HG03469 (cell line): ENCODE measurements at regions not wholly inside any gene's neighbourhood (a gene's known extent, or its start where the extent isn't known, plus 50 kb on each side); places are given as distances from the start of the nearest gene placed in this dataset.
"Not testable (repeated sequence)": the region's sequence is repeated elsewhere in the genome, so short reads cannot be mapped to it uniquely, and the experiment has no call there.

Experiments
- ATAC-seq: cut with Tn5 transposase; IDR thresholded peaks from one replicate; pipeline ENCODE4 v1.9.1; 2021; ENCODE audit warnings: mild to moderate bottlenecking, moderate library complexity, moderate number of reproducible peaks; ENCODE audit not compliant: unreplicated experiment

DNA sequence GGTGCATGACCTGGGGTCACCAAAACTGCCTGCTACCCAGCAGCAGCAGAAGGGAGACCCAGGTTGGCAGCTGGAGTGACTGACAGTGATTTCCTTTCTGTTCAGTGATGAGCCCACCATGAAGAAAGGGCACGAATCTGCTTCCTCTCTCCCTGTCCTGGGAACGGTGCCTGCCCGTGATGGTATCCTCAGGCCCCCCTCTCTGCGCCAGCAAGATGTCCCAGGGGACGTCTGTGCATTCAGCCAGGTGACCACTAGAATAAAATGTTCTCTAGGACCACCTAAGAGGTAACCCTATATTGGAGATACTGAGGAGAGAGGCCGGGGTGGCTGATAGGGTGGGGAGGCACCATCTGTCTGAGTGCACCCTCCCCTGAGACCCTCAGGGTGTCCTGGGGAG lies 294.7 kb downstream of the QKI start:
- no peak for ATAC-seq

DNA sequence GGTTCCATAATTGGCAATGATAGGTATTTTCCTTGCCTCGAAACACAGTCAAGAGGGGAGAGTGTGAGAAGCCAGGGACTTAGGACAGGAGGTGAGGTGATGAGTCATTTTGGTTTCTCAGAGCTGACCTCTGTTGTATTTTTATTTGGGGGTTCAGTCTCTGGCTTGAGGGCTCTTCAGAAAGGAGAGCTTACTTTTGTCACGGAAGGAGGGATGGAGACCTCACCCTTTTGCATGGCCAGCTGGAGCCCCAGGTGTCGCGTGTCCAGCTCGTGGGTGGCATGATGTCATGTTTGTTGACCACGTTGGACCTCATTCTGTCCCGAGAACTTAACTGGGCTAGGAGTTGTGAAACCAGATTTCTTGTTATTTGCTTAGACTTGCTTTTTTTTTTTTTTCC lies 293.9 kb downstream of the QKI start:
- ATAC-seq = peak; percentile 35

DNA sequence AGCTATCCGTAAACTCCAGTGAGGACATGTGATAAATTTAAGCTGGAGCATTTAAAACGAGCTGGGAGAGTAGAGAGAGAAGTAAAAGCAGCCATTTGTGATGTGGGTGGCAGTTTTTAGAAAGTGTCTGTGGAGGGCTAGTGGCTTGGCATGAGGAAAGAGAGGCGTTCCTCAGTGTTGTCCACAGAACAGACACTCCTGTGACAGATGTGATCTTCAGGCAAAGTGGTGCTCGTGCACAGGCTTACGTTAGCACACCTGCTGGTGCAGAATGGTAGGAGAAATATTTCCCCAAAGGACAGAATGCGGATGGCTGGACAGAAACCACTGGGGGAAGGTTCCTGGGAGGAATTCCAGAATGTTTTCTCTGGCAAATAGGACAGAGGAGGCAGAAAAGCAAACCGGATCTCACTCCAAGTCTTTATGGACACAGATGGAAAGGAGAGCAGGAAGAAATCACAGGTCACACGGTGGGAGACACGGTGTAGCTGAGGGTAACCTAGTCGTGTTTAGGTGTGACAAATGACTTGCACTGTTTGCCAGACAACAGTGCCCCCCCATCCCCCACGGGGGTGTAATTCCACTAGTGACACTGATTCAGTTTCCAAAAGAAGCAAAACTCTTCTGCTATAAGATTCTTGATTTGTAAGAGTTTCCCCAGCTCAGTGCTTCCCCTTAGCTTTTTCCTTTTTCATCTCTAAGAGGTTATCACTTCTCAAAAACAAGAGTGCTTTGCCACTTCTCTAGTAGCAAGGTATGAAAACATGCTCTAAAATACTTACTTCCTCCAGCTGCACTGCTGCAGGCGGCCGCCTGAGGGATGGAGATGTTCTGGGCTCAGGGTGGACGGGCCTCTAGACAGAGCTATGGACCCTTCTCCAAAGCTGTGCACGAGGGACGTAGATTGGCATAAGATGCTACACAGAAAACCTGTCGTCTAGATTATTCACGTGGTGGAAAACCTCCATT lies 293.2 kb downstream of the QKI start:
- peak; percentile 28 for ATAC-seq

DNA sequence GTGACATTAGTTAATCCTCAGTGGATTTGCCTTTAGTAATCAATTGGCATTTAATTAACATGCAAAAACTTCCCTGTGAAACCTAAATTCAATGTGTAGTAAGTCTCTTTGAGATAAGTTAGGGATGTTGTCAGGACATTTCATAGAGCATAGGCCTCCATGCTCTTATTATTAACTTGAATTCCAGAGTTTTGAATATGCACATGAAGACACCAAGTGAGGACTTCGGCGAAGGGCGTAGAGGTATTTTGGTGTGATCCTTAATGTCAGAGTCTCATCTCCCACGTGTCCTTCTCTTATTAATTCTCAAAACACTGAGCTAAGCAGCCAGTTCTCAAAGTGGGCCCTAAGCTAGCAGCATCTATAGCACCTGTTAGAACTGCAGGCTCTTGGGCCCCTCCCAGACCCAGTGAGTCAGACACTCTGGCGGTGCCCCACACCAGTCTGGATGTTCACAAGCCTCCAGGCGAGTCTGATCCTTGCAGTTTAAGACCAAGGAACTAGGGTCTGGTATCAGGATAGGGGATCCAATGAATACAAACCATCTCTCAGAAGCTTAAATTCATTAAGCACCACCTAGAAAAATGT lies 292.1 kb downstream of the QKI start:
- ATAC-seq = no peak

DNA sequence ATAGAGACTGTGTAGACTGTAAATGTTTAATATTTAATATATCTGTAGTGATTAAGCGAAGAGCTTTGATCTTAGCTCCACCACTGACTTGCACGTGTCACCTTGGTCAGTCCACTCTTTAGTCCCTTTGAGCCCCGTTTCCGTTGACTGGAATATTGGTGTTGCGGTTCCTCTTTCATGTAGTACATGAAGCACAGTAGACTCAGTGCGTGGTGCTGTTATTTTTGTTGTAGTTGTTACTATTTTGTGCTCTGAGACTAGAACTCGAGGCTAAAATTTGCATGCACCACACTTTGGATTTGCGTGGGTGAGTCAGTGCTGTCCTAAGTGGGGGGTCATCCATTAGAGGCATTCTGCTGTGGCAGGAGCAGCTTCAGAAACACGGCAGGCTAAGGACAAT lies 291.4 kb downstream of the QKI start:
- ATAC-seq = peak; percentile 51

DNA sequence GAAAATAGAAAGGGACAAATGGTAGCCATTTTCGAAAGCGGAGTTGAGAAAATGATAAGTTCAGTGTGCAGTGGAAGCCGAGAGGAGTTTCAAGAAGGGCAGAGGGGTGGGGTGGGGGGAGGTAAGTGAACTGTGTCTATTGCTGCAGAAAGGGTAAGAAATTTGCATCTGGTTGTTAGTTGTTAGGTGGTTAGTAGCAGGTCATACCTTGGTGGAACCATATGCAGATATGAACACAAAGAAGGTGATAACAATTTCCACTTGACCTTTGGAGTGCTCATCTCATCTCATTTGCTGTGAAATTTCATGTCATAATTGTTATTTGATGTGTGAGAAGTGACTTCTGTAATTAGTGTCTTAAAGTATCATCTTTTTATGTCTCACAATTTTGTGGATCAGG lies 288.2 kb downstream of the QKI start:
- ATAC-seq = no peak

DNA sequence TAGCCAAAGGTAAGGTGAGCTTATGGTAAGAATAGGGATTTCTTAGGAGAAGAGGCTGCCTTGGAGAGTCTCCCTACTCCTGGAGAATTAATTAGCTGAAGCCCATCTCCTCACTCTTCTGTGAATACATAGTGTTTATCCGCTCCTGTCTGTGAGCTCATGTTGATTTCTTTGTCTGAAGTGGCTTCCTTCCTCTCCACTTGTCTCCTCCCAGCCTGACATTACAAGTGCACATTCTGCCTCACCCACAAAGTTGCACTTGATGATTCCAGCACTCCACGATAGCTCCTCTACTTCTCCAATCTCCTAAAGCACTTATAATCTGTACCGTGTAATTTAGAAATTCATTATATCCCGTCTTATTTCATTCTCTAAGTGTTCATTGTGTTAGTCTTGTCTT lies 287.2 kb downstream of the QKI start:
- no peak for ATAC-seq

DNA sequence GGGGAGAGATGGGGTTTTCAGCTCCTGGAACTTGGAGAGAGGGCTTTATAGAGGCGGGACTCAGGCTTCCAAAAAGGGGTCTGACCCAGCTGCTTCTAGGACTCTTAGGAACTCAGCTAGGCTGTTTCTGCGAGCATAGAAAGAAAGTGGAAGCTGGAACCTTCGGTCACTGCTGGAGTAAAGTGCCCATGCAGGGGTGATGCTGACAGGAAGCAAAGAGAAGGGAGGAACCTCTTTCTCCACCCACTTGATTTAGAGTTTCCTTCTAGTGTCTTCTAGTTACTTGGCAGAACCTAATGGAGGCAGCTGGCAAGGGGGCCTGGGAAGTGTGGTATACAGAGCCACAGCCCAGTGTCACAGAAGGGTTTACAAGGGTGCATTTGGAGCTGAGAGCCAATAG lies 283.6 kb downstream of the QKI start:
- no peak for ATAC-seq

DNA sequence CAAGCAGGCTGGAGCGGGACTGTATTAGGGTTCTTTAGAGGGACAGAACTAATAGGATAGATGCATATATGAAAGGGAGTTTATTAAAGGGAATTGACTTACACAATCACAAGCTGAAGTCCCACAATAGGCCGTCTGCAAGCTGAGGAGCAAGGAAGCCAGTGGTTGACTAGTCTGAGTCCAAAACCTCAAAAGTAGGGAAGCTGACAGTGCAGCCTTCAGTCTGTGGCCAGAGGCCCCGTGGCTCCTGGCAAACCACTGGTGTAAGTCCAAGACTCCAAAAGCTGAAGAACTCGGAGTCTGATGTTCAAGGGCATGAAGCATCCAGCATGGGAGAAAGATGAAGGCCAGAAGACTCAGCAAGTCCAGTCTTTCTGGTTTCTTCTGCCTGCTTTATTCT lies 281.8 kb downstream of the QKI start:
- not testable (repeated sequence) for ATAC-seq

DNA sequence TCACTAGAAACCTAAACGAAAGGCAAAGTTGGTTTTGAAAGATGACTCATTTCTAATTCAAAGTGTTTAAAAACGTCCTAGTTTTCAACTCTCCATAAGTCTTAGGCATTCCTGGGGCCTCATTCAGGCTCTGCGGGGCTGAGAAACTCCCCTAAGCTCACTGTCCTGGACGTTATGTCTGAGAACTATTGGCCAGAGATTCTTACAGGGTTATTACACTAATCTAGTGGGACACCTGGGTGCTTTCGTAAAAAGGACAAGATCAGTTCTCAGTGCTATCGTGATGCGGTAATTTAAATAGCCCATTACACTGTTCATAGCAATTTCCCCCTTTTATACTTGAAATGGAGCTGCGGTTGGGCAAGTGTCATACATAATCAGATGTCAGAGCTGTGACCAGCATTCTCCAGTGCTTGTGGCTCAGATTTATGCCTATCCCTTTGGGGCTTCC lies 280.9 kb downstream of the QKI start:
- ATAC-seq = no peak

DNA sequence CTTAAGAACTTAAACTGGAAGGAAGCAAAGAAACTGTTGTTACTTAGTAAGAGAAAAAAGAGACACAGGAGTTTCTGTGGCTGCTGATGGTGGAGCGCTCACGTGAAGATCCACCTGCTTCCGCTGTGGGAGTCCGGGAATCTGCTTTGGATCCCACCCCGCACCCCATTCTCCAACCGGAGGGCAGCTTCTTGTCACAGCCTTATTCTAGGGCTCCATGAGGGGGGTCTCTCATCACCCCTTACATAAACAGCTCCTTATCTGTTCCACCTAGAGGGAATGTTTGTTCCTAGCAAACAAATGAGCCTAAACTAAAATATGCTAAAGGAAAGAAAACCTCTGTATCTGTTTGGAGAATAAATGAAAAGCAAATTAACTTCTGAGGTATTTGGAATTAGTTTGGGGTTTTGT lies 280.5 kb downstream of the QKI start:
- no peak for ATAC-seq

DNA sequence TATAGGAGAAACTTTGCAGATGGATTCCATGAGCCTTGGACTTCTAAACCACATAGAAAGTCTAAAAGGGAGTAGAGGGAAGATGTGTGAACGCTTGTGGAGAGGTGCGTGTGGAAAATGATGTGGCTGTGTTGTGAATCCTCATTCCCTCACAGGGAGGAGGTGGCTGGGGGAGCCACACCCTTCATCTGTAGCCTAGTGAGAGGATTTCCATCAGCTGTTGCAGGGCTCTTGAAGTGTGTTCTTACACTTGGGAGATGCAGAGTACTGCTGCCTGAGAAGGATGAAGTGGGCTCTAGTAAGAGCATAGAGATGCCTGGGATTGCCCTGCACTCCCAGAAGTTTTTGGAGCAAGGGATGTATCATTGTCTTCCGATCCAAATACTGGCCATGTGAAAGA lies 279.6 kb downstream of the QKI start:
- ATAC-seq = no peak

DNA sequence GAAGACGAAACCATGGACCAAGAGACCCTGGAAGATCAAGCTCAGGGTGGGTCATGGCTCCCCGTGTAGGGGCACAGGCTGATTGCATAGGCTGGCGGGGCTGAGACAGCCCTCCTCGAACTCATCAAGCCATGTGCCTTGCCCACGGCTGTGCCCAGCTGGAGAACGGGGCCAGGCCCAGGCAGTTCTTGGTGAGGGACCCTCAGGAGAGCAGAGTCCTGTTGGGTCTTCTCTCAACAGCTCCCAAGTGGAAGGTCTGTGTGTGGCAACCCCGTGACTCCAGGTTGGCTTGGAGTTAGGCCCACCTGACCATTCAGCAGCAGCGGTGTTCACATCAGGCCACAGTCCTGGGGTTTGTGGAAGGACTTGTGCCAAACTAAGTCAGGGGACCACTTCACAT lies 276.5 kb downstream of the QKI start:
- ATAC-seq = no peak

DNA sequence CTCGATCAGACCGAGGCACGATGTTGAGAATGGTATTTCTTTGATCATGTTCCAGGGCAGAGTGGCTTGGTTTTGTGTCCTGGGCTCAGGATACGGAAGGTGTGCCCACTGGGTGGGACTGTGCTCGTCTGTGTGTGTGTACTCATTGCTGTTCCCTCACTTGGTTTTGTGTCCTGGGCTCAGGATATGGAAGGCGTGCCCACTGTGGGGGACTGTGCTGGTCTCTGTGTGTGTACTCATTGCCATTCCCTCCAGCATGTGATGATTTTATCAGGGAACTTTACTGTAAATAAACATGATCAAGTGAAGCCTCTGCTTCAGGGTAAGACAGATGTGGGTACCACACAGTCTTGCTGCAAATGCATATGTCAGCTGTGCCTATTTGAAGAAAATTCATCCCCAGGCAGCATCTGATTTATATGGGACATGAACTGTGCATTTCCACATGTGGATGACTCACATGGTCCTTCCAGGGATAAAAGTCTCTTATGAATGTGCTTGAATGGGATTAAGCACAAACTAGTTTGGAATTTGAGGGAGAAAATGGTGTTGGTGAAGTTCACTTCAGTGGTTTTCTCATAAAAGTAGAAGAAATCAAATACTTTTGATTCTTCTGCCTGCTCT lies 274.3 kb downstream of the QKI start:
- ATAC-seq = no peak

DNA sequence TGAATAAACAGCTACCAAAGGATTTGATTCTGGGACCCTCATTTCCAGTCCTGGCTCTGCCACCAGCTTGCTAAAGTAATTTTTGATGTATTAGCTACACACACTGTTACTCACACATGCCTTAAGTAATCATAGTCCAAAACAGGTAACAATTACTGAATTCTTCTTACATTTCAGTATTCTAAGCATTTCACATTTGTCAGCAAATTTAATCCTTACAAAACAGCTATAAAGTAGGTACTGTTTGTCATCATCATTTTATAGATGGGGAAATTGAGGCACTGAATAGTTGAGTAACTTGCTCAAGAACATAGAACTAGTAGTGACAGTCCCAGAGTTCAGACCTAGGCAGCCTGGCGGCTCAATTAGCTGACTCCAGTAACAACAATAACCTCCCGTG lies 272.6 kb downstream of the QKI start:
- no peak for ATAC-seq

DNA sequence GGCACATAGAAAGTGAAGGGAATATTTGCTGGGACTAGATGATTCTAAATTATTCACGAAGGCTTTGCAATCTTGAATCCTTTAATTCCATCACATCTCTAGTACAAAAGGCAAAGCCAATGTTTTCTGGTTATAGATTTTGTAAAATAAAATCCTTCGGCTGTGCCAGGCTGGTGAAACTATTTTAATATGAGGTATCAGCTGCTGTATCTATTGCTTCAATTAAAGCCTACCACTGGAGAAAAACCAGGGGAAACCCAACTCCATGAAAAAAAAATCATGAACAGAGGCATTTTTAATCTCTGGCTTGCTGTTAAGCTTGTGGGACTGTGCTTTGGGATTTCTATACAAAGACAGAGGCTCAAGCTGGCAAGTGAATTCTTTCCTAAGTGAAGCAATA lies 271.8 kb downstream of the QKI start:
- ATAC-seq = no peak

DNA sequence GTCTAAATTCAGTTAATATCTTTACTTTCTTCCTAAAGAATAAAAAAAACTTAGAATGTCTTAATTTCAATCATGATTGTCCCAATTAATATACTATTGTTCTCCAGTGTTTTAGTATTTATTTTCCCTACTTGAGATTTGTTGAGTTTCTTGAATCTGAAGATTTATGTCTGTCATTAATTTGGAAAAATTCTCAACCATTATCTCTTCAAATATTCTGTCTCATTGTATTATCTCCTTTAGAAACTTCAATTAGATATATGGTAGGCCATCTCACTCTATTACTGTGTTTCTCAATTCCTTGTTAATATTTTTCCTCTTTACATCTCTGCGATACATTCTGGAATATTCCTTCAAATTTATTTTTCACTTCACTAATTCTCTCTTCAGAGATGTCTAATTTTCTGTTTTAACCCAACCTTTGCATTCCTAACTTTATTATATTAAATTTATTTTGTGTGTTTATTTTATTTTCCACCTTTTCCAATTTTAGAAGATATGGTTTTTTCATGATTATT lies 268.6 kb downstream of the QKI start:
- ATAC-seq = no peak

DNA sequence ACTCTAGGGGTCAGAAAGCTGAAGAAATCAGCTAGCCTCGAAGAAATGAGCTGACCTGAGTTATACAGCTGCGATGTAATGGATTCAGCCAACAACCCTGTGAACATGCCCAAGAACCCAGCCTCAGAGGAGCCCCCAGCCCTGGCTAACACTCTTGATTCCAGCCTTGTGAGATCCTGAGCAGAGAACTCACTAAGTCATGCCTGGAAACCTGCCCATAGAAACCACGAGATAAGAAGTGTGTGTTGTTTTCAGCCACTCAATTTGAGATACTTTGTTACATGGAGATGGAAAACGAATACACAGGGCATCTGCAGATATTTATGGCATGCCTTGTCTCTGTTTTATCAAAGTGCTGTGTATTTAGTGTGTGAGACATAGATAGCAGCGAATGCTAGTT lies 265.2 kb downstream of the QKI start:
- ATAC-seq = no peak

DNA sequence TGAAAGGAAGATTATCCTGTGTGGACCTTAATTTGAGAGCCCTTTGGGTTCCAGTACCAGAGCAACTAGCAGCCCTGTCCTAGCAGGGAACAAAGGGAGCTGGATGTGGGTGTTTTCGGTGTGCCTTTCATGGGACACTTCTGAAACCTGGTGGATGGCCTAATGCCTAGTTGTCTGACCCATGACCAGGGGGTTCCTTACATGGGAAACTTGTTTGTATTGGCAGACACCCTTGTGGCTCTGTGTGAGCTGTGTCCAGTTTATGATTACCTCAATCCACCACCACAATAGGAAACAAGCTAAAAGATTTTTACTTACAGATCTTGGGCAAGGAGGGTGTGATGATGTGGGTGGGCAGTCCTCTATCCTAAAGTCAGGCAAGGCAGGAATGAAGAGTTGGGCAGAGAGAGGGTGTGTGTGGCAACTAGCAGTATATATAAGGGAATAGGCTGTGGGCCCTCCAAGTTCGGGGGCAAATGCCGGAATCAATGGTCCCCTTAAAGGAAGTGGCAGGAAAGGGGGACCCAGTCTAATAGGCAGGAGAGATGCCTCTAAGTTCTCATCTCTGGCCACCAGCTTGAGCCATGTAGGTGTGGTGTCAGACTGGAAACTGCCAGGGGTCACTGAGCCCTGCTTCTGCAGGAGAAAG lies 264.6 kb downstream of the QKI start:
- no peak for ATAC-seq

DNA sequence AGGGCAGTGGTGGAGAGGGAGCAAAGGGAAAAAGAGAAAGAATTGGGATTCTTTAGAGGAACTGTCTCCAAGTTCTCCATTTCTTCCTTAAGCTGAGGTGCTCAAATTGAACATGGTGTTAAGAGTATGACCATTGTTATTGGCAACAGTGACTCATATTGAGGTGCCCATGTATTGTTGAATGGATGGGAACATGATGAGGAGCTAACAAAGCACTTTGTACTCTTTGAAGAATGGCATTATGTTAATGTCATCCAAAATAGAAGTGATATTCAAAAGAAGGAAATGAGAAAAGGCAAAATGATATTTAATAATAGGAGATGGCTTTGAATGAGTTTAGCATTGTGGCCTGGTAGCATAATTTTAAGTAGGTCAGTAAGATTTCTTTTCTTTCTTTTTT lies 261.1 kb downstream of the QKI start:
- ATAC-seq = no peak

DNA sequence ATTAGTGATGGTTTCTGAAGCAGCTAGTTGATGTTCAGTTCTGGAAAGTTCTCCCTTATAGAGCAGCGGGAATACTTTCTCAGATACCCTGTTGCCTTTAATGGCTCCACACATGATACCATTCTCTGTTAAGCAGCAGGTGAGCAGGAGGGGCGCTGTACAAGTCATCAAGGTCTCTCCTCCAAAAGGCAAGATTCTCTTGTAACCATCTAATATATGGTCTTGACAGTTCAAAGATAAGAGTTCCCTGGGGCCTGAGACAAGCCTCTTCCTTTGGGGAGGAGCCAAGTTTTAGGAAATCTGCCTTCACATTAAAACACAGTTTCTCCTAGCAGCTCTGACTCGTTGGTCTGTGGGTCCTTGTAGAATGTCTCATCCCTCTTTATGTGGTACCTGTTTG lies 258.2 kb downstream of the QKI start:
- ATAC-seq = no peak
